ENCODE measurements at regions not wholly inside any gene's neighbourhood (a gene's known extent, or its start where the extent isn't known, plus 50 kb on each side); places are given as distances from the start of the nearest gene placed in this dataset.

- CTCF ChIA-PET: interaction anchor here (5.6 kb wide), 1 partner anchor 287 kb away, joined by 54 read pairs; no protein-coding TSS in a partner anchor
- H3K9ac ChIP-seq (replicated peaks; ENCODE audit: extremely low read depth, insufficient read depth, low read length): no peak overlapping the region
- intact Hi-C loops (cut with micrococcal nuclease): loop anchor here (2.0 to 5.0 kb wide), 2 partner anchors 183 to 583 kb away; partner anchors contain the start of gene TIMM22
- H3K36me3 ChIP-seq (ENCODE audit: control insufficient read depth in 2 of 2, extremely low read depth in 1 of 2, insufficient read depth in 2 of 2, low read length in 2 of 2): no peaks in the 10 kb centered on the region
- dilution Hi-C loops (cut with MboI; ENCODE audit: extremely low pct_ligation_motif_present, low sequenced_read_pairs): no loop called here
- peaks cover 5% of the 10 kb centered on the region for H3K4me1 ChIP-seq (ENCODE audit: control insufficient read depth, extremely low read depth, insufficient read depth, low read length)
- TF ChIP-seq, protein P1, sequence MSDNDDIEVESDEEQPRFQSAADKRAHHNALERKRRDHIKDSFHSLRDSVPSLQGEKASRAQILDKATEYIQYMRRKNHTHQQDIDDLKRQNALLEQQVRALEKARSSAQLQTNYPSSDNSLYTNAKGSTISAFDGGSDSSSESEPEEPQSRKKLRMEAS (IDR thresholded peaks at IDR 0.05; ENCODE audit: insufficient read depth, insufficient read length): no peak
- TF ChIP-seq GATA2 (IDR thresholded peaks at IDR 0.05; ENCODE audit: insufficient read depth, insufficient read length, low read depth, low read length) (no peak), MYC (IDR thresholded peaks at IDR 0.05; ENCODE audit: low read depth, low read length) (no peak)
- H2AFZ ChIP-seq (ENCODE audit: low read depth, low read length): peak overlapping the region; percentile 2
- no peak overlapping the region for H3K4me2 ChIP-seq (ENCODE audit: insufficient read depth, low read length)
- POLR2A ChIA-PET: no interaction called here
- H3K4me3 ChIP-seq (replicated peaks in 1 of 3; ENCODE audit: insufficient read depth in 1 of 3, low read depth in 1 of 3, low read length in 3 of 3): no peak overlapping the region
- FAIRE-seq (peak; percentile 44), DNase-seq (ENCODE audit: low read depth, low spot score) (peak; percentile 76)
- BruUV-seq (replicated peaks): no TSS peak
- no peaks in the 10 kb centered on the region for H3K79me2 ChIP-seq (ENCODE audit: control insufficient read depth, insufficient read depth, low read length)
- no peaks in the 10 kb centered on the region for H3K27me3 ChIP-seq (ENCODE audit: control insufficient read depth in 2 of 2, insufficient read depth in 2 of 2, low read length in 2 of 2)
- H3K9me3 ChIP-seq (replicated peaks; ENCODE audit: control insufficient read depth, insufficient read depth, low read length): no peaks in the 10 kb centered on the region
- H3K9me1 ChIP-seq (replicated peaks; ENCODE audit: control insufficient read depth, extremely low read depth, insufficient read depth, low read length): no peaks in the 10 kb centered on the region
- H4K20me1 ChIP-seq (replicated peaks; ENCODE audit: control insufficient read depth, extremely low read depth, insufficient read depth, low read length): no peaks in the 10 kb centered on the region
- no peak overlapping the region for H3K27ac ChIP-seq (ENCODE audit: insufficient read depth, low read depth, low read length)
Measured at GRCh38 chr17:413706-414380, 61.2 kb upstream of the RPH3AL start.

DNA sequence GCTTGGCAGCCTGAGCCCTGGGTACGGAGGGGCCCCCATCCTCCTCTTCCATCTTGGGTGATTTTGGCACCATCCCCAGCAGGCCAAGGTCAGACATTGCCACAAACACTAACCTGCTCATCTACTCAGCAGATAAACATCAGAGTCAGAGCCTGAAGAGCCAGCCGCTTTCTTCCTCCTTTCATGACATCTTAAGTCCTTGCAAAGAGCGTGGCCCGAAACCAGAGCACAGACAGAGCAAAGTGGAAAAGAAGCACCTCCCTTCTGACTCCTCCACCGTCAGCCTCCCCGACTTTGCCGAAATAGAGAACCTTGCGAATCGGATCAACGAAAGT is 60.4 kb upstream of the RPH3AL start:
- no peaks in the 10 kb centered on the region for H3K79me2 ChIP-seq (ENCODE audit: control insufficient read depth, insufficient read depth, low read length)
- intact Hi-C loops (cut with micrococcal nuclease): loop anchor here (2.0 to 5.0 kb wide), 2 partner anchors 184 to 584 kb away; partner anchors contain the start of gene TIMM22
- dilution Hi-C loops (cut with MboI; ENCODE audit: extremely low pct_ligation_motif_present, low sequenced_read_pairs): no loop called here
- no peak overlapping the region for H3K4me3 ChIP-seq (replicated peaks in 1 of 3; ENCODE audit: insufficient read depth in 1 of 3, low read depth in 1 of 3, low read length in 3 of 3)
- H4K20me1 ChIP-seq (replicated peaks; ENCODE audit: control insufficient read depth, extremely low read depth, insufficient read depth, low read length): no peaks in the 10 kb centered on the region
- FAIRE-seq: no peak
- H2AFZ ChIP-seq (ENCODE audit: low read depth, low read length): no peak overlapping the region
- DNase-seq (ENCODE audit: low read depth, low spot score): no peak
- no peaks in the 10 kb centered on the region for H3K27me3 ChIP-seq (ENCODE audit: control insufficient read depth in 2 of 2, insufficient read depth in 2 of 2, low read length in 2 of 2)
- no peak overlapping the region for H3K4me2 ChIP-seq (ENCODE audit: insufficient read depth, low read length)
- no TSS peak for BruUV-seq (replicated peaks)
- H3K9ac ChIP-seq (replicated peaks; ENCODE audit: extremely low read depth, insufficient read depth, low read length): no peak overlapping the region
- H3K4me1 ChIP-seq (ENCODE audit: control insufficient read depth, extremely low read depth, insufficient read depth, low read length): peaks cover 5% of the 10 kb centered on the region
- CTCF ChIA-PET: interaction anchor here (0.9 to 3.2 kb wide), 44 partner anchors 8 to 646 kb away, joined by 3 to 762 read pairs (median 9); partner anchors contain the start of genes DOC2B, GLOD4, MRM3 and NXN
- POLR2A ChIA-PET: interaction anchor here (1.2 kb wide), 1 partner anchor 288 kb away, joined by 4 read pairs; no protein-coding TSS in a partner anchor
- TF ChIP-seq EZH2 (IDR thresholded peaks at IDR 0.05; ENCODE audit: borderline replicate concordance, low read depth, low read length, severe bottlenecking): no peak
- TF ChIP-seq, protein P2, sequence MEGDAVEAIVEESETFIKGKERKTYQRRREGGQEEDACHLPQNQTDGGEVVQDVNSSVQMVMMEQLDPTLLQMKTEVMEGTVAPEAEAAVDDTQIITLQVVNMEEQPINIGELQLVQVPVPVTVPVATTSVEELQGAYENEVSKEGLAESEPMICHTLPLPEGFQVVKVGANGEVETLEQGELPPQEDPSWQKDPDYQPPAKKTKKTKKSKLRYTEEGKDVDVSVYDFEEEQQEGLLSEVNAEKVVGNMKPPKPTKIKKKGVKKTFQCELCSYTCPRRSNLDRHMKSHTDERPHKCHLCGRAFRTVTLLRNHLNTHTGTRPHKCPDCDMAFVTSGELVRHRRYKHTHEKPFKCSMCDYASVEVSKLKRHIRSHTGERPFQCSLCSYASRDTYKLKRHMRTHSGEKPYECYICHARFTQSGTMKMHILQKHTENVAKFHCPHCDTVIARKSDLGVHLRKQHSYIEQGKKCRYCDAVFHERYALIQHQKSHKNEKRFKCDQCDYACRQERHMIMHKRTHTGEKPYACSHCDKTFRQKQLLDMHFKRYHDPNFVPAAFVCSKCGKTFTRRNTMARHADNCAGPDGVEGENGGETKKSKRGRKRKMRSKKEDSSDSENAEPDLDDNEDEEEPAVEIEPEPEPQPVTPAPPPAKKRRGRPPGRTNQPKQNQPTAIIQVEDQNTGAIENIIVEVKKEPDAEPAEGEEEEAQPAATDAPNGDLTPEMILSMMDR (IDR thresholded peaks at IDR 0.05; ENCODE audit: extremely low read depth in 1 of 2, insufficient read depth in 1 of 2, low read depth in 1 of 2, low read length in 2 of 2): no peak
- no peak for TF ChIP-seq POLR2AphosphoS5 (IDR thresholded peaks at IDR 0.05; ENCODE audit: insufficient read depth, low read depth, low read length)
- no peak for TF ChIP-seq FOS (IDR thresholded peaks at IDR 0.05; ENCODE audit: borderline replicate concordance, insufficient read depth, low read length)
- no peak for TF ChIP-seq JUN (IDR thresholded peaks at IDR 0.05; ENCODE audit: borderline replicate concordance, insufficient read depth, insufficient read length, low read depth)
- no peak for TF ChIP-seq POLR2A (IDR thresholded peaks at IDR 0.05; ENCODE audit: low read depth, low read length)
- TF ChIP-seq, protein P1 (IDR thresholded peaks at IDR 0.05; ENCODE audit: insufficient read depth, insufficient read length): no peak
- TF ChIP-seq MYC (IDR thresholded peaks at IDR 0.05; ENCODE audit: low read depth, low read length): no peak
- no peak for TF ChIP-seq GATA2 (IDR thresholded peaks at IDR 0.05; ENCODE audit: insufficient read depth, insufficient read length, low read depth, low read length)
- H3K9me1 ChIP-seq (replicated peaks; ENCODE audit: control insufficient read depth, extremely low read depth, insufficient read depth, low read length): no peaks in the 10 kb centered on the region
- H3K9me3 ChIP-seq (replicated peaks; ENCODE audit: control insufficient read depth, insufficient read depth, low read length): no peaks in the 10 kb centered on the region
- no peaks in the 10 kb centered on the region for H3K36me3 ChIP-seq (ENCODE audit: control insufficient read depth in 2 of 2, extremely low read depth in 1 of 2, insufficient read depth in 2 of 2, low read length in 2 of 2)
- H3K27ac ChIP-seq (ENCODE audit: insufficient read depth, low read depth, low read length): no peak overlapping the region

Data from endothelial cell of umbilical vein (primary cell).